Gastroesophageal sphincter (tissue), 4 donors: ENCODE measurements at regions not wholly inside any gene's neighbourhood (a gene's known extent, or its start where the extent isn't known, plus 50 kb on each side); places are given as distances from the start of the nearest gene placed in this dataset.

Experiments used
- ATAC-seq: fragments of 150-250 bp; one replicate; pipeline ENCODE4 v1.9.1; 2016; ENCODE audit warnings: mild to moderate bottlenecking, moderate library complexity
- H3K27ac ChIP-seq, 4 donors: fragments of 200-600 bp; sonication (generic) in 3 of 4; 1 replicate in 3 of 4; 2 replicates in 1 of 4; pipeline ENCODE4 v1.5.1; 2016 to 2019
- H3K27me3 ChIP-seq: fragments of 200-600 bp; sonication (generic); one replicate; pipeline ENCODE4 v1.5.1; 2019
- H3K36me3 ChIP-seq, 2 donors: fragments of 200-600 bp; sonication (generic); one replicate each; pipeline ENCODE4 v1.5.1; 2019; ENCODE audit warnings: control low read depth in 1 of 2
- H3K4me1 ChIP-seq, 3 donors: fragments of 200-600 bp; sonication (generic); 1 replicate in 2 of 3; 2 replicates in 1 of 3; pipeline ENCODE4 v1.5.1; 2016 to 2019; ENCODE audit warnings: control low read depth in 2 of 3
- H3K4me3 ChIP-seq, 2 donors: fragments of 200-600 bp; sonication (generic); one replicate each; pipeline ENCODE4 v1.5.1; 2019; ENCODE audit warnings: mild to moderate bottlenecking in 1 of 2, moderate library complexity in 1 of 2
- H3K9me3 ChIP-seq, 3 donors: fragments of 200-600 bp; sonication (generic); one replicate each; pipeline ENCODE4 v1.5.1; 2017 to 2019; ENCODE audit warnings: control low read depth in 2 of 3
- EP300 ChIP-seq: sonication (generic); formaldehyde crosslinking; IDR thresholded peaks from one replicate; pipeline ENCODE4 v1.6.1; 2017; ENCODE audit warnings: antibody characterized with exemption, mild to moderate bottlenecking
- POLR2A ChIP-seq, 2 donors: fragments of 450-650 bp; IDR thresholded peaks; one replicate each; pipeline ENCODE4 v1.6.1; 2017; ENCODE audit warnings: antibody characterized with exemption in 2 of 2, mild to moderate bottlenecking in 2 of 2, moderate library complexity in 1 of 2
- POLR2AphosphoS5 ChIP-seq: sonication (generic); formaldehyde crosslinking; IDR thresholded peaks from one replicate; pipeline ENCODE4 v1.6.1; 2017; ENCODE audit warnings: antibody characterized with exemption
- WGBS, 2 donors: methylation state at CpG; one replicate each; pipeline ENCODE4 v1.1.5; 2018; ENCODE audit warnings: low coverage in 1 of 2; 5-methylcytosine and 5-hydroxymethylcytosine counted together
- TF ChIP-seq, protein P1 (sequence below), 4 experiments: fragments of 200-600 bp in 2 of 4; fragments of 450-650 bp in 2 of 4; sonication (generic) in 1 of 4; IDR thresholded peaks; one replicate each; pipeline ENCODE4 v1.5.1; 2017 to 2019; ENCODE audit warnings: antibody characterized with exemption in 4 of 4, mild to moderate bottlenecking in 2 of 4, moderate library complexity in 2 of 4

- TF ChIP-seq EP300 (no peak), POLR2AphosphoS5 (no peak), POLR2A (IDR thresholded peaks at IDR 0.05) (no peak)
- TF ChIP-seq, protein P1, sequence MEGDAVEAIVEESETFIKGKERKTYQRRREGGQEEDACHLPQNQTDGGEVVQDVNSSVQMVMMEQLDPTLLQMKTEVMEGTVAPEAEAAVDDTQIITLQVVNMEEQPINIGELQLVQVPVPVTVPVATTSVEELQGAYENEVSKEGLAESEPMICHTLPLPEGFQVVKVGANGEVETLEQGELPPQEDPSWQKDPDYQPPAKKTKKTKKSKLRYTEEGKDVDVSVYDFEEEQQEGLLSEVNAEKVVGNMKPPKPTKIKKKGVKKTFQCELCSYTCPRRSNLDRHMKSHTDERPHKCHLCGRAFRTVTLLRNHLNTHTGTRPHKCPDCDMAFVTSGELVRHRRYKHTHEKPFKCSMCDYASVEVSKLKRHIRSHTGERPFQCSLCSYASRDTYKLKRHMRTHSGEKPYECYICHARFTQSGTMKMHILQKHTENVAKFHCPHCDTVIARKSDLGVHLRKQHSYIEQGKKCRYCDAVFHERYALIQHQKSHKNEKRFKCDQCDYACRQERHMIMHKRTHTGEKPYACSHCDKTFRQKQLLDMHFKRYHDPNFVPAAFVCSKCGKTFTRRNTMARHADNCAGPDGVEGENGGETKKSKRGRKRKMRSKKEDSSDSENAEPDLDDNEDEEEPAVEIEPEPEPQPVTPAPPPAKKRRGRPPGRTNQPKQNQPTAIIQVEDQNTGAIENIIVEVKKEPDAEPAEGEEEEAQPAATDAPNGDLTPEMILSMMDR (IDR thresholded peaks at IDR 0.05) = no peak
- Histone ChIP-seq H3K27me3 (no peaks in the 10 kb centered on the region), H3K36me3 (no peaks in the 10 kb centered on the region), H3K4me1 (no peaks in the 10 kb centered on the region), H3K4me3 (no peak overlapping the region), H3K27ac (no peak overlapping the region), H3K9me3 (no peaks in the 10 kb centered on the region)
- no peak for ATAC-seq
- WGBS, 2 donors = 40 to 61% methylated on average over 6 of the region's 6 CpGs
Observed at GRCh38 chr3:109784852-109785631, 447.7 kb upstream of the DPPA4 start.

- Histone ChIP-seq H3K27ac (no peak overlapping the region), H3K4me3 (no peak overlapping the region), H3K9me3 (no peaks in the 10 kb centered on the region), H3K4me1 (no peaks in the 10 kb centered on the region), H3K36me3 (no peaks in the 10 kb centered on the region), H3K27me3 (no peaks in the 10 kb centered on the region)
- no peak for ATAC-seq
- WGBS, 2 donors = no CpG with 5 or more reads among the region's 6 CpGs
- TF ChIP-seq EP300 = no peak
- no peak for TF ChIP-seq POLR2AphosphoS5
- TF ChIP-seq POLR2A (IDR thresholded peaks at IDR 0.05) = no peak
- TF ChIP-seq, protein P1 (IDR thresholded peaks at IDR 0.05) = no peak
Observed at GRCh38 chr3:109803274-109803673, 465.9 kb upstream of the DPPA4 start.

DNA sequence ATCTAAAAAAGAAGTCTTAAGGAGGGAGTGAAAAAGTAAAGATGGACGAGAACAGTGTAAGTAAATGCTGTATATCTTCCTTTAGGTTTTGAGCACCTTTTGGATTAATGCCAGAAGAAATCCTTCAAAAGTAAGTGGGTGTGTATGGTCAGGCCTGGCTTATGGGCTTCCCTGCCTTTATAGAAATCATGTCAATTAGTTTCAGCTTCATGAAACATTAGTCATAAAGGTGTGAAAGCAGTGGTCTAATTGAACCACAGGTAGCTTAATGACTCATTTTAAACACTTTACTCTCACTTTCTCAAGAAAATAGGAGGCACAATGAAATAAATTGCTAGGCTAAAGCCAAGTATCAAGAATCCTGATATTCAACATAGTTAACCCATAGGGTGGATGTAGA is 467.4 kb upstream of the DPPA4 start:
- WGBS, 2 donors = 92% methylated on average over 1 of the region's 1 CpG
- H3K4me1 ChIP-seq = no peaks in the 10 kb centered on the region
- ATAC-seq = peak; percentile 25
- no peaks in the 10 kb centered on the region for H3K36me3 ChIP-seq
- no peaks in the 10 kb centered on the region for H3K27me3 ChIP-seq
- H3K27ac ChIP-seq = no peak overlapping the region
- no peak overlapping the region for H3K4me3 ChIP-seq
- TF ChIP-seq EP300 (no peak), POLR2A (IDR thresholded peaks at IDR 0.05) (no peak), POLR2AphosphoS5 (no peak)
- TF ChIP-seq, protein P1 (IDR thresholded peaks at IDR 0.05) = no peak
- H3K9me3 ChIP-seq = no peaks in the 10 kb centered on the region

DNA sequence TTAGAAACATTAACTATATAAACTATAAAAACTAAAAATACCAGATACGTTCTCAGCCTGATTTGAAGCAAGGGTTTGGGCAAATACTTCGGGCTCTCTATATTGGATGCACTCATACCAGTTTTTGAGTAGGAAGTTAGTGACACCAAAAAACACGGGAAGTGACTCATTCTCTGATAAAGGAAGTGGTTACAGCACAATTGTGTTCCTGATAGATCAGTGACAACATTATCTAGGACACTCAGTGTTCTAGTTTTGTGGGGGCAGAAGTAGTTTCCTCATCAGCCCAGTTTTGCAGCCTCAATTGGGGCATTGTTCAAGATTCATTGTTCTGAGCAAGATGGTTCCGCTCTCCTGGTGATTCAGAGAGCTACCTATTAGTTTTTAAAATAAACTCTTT is 469.6 kb upstream of the DPPA4 start:
- H3K36me3 ChIP-seq = no peaks in the 10 kb centered on the region
- H3K9me3 ChIP-seq = no peaks in the 10 kb centered on the region
- no peaks in the 10 kb centered on the region for H3K4me1 ChIP-seq
- no peak overlapping the region for H3K4me3 ChIP-seq
- 56 to 76% methylated on average over 4 of the region's 4 CpGs for WGBS, 2 donors
- H3K27me3 ChIP-seq = no peaks in the 10 kb centered on the region
- TF ChIP-seq POLR2AphosphoS5 = no peak
- TF ChIP-seq, protein P1 (IDR thresholded peaks at IDR 0.05) = no peak
- no peak for TF ChIP-seq POLR2A (IDR thresholded peaks at IDR 0.05)
- TF ChIP-seq EP300 = no peak
- peak; percentile 31 for ATAC-seq
- H3K27ac ChIP-seq = no peak overlapping the region

- no peaks in the 10 kb centered on the region for H3K36me3 ChIP-seq
- ATAC-seq = no peak
- H3K4me1 ChIP-seq = no peaks in the 10 kb centered on the region
- 95 to 100% methylated on average over 2 to 3 of the region's 3 CpGs for WGBS, 2 donors
- H3K9me3 ChIP-seq = no peaks in the 10 kb centered on the region
- H3K27me3 ChIP-seq = no peaks in the 10 kb centered on the region
- no peak overlapping the region for H3K27ac ChIP-seq
- TF ChIP-seq EP300 (no peak), POLR2AphosphoS5 (no peak)
- no peak overlapping the region for H3K4me3 ChIP-seq
Observed at GRCh38 chr3:109809513-109809912, 472.2 kb upstream of the DPPA4 start.
